Medulla oblongata (tissue), 1 donor: ENCODE measurements at regions not wholly inside any gene's neighbourhood (a gene's known extent, or its start where the extent isn't known, plus 50 kb on each side); places are given as distances from the start of the nearest gene placed in this dataset.

Experiments
- DNase-seq: peaks from one replicate; pipeline ENCODE4 v3.0.0-alpha.2; 2015; ENCODE audit errors: extremely low spot score

DNA sequence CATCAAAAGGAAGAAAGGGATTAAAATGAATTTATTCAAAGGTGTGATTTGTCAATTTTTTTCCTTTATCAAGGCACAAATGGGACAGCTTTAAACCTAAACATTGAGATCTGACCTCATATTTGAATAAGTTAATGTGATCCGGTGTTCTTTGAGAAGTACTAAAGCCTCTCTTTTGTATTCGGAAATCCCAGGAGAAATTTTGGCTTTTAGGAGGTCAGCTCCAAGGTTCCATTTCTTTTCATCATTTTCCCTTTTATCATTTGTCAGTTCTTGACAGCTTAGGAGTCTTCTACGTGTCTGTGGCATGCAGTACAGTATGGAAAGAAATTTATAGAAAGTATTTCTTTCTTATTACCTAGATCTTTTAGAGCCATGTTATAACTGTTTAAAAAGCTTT, 873.4 kb upstream of the CDH8 start:
- no peak for DNase-seq

DNA sequence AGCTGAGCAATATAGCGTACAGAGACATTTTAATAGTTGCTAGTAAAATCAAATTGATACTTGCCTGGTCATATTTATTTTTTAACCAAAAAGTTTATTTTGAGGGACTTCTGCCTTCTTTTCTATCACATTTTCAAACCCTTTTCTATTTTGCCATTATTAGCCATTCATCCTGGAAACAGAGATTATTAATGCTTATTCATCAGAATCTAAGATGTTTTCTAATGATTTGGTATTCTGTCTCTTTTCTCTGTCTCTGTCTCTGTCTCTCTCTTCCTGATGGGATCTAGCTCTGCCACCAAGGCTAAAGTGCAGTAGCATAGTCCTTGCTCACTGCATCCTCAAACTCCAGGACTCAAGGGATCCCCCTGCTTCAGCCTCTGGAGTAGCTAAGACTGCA, 871.3 kb upstream of the CDH8 start:
- no peak for DNase-seq

DNA sequence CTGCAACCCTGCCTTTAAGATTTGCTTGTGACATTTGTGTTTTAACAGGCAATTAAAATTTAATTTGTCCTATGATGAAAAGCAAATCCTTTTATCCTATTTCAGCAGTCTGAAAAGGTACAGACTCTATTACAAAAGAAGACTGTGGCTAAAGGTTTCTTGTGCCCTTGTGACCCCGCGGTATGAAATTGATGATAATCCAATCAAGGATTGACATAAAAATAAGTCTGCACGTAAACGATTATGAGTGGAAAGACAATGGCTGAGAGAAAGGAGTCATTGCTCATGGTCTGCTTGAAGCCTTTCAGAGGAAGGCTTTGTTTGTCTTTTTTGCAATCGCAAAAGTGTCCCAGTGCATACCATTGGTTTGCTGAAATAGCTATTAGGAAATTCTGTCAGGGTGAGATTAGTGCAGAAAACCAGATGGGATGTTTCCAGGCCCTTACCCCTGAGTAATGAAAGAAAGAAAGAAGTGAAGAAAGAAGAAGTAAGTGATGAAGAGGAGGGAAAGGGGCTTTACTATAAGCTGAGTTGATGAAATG, 867.8 kb upstream of the CDH8 start:
- DNase-seq, result no peak

DNA sequence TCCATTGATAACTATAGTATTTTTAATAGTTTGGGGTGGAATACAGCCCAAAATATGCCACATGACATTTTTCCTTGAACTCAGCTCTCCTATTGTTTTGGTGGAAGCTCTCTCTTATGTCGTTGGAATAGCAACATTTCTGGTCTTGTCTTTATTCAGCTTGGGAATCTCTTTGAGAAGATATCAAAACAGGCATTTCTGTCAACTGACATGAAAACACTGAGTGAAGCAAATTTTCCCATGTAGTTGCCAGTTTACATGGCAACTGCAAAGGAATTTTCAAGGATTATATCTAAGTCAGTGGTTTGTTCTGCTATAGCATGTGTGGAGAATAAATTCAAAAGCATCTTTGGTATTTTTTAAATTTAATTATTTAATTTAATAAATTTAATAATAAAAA, 863.5 kb upstream of the CDH8 start:
- DNase-seq, result no peak

DNA sequence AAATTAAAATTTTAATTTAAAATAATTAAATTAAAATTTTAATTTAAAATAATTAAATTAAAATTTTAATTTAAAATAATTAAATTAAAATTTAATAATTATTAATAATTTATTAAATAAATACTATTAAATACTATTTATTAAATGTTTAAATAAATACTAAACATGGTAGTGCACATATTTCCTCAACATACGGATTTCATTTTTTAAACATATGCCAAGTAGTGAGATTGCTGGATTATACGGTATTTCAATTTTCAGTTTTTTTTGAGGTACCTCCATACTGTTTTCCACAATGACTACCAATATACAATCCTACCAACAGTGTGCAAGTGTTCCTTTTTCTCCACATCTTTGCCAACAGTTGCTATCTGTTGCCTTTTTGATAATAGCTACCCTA, 852.9 kb upstream of the CDH8 start:
- no peak for DNase-seq

DNA sequence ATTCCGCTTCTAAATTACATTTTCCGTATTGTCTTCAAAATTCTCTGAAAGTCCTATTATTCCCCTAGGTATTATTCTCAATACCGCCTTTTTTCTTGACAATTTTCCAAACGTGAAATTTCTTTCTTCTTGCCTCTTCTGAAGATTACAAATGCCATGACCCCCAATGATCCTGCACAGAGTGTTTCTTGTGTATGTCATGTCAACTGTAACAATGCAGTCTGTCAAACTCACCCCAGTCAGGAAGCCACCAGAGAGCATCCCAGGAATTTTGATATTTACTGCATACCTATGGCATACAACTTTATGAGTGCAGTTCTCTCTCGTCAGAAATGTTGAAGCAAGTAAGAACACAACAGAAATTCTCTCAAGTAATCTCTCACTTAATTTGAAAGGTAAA, 847.3 kb upstream of the CDH8 start:
- DNase-seq, result no peak

DNA sequence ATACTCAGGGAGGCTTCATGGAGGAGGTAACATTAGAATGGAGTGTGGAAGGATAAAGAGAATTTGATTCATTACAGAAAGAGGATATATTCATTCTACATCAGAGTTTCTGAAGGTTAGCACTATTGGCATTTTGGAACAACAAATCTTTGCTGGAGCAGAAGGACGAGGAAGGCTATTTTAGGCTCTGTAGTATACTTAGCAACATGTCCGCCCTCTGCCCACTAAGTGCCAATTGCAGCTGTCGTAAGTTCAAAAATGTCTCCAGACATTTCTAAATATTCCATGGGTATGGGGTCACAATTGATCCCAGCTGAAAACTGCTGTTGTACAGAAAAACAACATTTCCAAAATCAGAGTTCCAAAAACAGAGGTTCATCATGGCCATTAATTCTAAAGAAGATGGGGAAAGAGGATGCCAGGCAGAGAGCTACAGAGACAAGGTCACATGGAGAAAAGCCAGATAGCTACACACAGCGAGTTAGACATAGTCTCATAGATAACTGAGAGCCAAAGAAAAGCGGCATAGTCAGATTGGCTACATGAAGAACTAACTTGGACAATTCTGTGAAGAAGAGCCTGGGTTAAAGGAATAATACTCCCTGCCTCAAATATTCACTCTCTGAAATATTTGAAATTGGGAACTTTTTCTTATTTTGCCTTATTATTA, 846.4 kb upstream of the CDH8 start:
- no peak for DNase-seq

DNA sequence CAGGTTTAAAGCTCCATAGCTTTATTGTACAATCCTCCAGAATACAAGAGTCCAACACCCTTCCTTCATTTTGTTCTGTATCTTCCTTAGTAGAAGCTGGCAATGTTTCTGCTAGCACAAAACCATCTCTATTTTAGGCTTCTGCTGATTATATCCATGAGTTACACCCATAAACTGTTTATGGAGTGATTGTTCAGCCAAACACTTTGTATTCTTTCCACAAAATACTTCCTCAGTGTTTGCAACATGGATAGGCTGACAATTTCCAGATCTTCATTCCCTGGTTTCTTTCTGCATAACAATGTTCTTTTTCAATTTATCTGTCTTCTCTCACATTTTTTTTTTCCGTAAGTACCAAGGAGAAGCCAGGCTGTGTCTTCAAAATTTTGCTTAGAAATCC, 839.9 kb upstream of the CDH8 start:
- DNase-seq, result no peak

DNA sequence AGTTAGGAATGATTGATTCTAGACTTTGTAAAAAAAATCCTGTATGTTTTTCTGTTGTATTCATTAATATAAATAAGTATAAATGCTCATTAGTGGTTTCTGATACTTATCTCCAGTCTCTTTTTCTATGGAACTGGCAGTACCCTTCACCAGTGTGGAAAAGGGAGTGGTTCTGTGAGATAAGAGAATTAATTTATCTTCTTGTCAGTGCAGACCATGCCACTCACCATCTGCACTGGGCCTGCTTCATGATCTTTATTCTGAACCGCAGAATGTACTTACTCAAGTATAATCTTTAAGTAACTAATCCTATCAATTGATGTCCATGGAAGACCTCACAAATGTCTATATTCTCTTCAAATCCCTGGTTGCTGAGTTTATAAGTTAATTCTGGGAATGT, 836.1 kb upstream of the CDH8 start:
- DNase-seq, result no peak

DNA sequence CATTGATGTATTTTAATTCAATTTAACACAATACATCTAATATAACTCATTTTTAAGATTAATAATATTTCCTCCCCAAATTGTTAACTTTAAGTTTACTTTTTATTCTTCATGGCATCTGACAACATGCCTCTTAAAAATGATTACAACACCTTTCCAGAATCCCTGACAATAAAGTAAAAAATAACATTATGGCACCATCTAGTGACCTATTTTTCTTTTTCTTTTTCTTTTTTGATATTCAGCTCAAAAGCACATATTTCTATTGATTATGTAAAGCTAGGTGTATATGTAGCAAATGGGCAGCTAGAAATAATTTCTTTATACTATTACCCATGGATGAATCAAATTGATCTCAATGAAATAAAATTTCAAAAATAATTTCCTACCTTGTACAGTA, 834.3 kb upstream of the CDH8 start:
- DNase-seq, result peak; percentile 9

DNA sequence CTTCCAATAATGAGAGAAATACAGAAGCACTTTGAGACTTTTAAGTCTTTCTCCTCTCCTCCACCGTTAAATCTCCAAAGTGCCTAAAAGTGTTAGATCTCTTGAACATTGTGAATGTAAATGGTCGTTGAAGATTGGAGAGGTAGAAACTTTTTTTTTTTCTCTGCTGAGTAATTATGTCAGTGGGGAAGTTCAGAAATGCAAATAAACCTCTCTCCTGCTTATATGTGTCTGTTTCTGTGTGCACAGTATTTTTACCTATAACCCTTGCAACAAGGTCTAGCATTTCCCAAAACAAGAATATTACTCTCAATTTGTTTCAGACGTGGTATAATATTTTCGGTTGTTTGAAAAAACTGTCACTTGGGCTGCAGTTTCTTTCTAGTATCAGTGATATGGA, 833.6 kb upstream of the CDH8 start:
- DNase-seq, result no peak

DNA sequence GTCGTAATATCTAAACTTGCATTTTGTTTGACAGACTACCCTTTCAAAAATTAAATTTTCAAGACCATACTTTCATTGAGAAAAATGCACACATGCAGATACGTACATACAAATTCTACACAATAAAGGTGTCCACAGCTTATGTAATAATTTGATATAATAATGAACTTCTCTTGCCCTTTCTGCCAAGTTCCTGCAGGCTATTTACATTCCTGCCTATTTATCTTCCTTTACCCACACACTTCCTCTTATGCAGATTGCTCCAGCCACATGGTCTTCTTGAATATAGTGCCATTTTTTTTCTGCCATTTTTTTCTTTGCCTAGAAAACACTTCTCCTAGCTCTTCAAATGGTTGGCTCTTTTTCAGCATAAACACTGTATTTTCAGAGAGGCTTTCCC, 826.9 kb upstream of the CDH8 start:
- DNase-seq, result no peak

DNA sequence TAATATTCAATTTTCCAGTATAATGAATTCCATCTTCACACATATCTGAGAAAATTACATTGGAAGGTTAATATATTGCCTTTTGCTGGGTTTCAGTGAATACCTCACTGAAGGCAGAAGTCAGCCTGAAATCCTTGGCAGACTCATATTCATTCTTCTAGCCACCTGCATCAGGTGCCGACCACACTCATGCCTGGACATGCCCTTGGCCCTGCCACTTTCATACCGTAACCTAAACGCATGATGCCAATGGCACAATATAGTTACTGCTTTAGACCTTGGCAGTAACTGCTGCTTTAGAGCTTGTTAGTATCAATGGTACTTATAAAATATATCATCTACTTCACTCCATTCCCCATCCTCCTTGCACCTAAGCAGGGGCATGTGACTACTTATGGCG, 817.6 kb upstream of the CDH8 start:
- DNase-seq, result no peak

DNA sequence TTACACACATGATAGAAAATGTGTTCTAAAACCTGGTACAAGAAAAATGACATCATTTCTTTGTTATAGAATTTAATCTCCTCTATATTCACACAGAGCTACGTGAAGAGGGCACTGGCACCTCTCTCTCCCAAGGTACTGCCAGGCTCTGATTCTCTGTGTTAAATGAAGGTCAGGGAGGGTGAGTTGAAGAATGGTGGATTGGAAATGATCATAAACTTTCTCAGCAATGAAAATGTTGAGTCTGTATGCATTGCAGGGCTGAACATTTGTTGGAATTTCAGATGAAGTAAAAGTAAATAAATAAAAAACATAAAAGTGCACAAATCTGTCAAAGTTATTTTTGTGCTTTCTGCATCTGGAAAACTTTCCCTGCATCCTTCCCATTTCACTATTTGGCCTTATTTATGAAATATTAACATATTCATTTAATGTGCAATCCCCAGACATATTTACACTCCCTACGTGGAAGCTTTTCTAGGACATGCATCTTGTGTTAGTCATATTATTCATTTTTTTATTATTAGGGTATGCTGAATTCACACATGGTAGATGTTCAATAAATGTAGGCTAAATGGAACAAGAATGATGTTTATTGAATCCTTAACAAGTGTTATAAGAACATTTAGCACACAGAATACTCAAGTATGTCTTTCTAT, 810.3 kb upstream of the CDH8 start:
- no peak for DNase-seq

DNA sequence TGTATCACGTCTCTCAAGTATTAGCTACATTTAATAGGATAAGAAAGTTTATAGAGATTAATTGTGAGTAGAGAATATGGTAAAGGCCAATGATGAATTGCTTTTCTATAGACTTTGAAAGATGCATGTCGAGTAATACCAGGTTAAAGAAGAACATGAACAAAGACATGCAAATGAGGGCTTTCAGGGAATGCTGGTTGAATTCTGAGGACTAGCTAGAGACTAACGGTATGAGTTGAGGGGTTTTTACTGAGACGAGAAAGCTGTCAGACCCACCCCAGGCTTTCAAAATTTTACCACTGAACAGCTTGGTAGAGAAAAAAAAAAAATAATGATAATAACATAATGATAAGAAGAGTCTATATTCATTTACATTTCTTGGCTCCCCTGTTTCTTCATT, 796.0 kb upstream of the CDH8 start:
- no peak for DNase-seq

DNA sequence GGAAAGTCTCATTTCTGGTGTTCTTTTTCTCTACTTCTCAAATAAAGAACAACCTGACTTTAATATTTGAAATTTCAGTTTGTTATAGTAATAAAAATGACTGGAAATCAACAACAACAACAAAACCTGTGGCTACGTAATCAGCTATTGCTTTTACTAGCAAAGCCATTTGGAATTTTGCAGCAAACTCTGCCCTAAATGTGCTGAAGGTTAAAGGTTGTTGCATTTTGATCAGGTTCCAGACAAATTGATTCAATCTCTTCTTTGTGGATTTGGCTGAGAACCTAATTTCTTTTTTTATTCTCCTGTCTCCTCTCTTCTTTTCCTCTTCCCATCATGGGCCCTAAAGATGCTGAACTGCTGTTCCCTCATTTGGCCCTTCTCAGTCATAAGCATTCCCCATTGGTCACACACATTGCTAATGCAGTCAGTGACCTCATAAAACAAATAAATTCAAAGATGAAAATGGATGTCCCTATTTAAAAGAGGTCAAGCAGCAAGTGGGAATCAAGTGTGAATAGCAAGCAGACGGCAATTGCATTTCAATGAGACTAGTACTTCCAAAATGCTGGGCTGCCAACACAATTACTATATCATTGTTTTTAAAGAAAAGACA, 795.1 kb upstream of the CDH8 start:
- DNase-seq, result peak; percentile 20

DNA sequence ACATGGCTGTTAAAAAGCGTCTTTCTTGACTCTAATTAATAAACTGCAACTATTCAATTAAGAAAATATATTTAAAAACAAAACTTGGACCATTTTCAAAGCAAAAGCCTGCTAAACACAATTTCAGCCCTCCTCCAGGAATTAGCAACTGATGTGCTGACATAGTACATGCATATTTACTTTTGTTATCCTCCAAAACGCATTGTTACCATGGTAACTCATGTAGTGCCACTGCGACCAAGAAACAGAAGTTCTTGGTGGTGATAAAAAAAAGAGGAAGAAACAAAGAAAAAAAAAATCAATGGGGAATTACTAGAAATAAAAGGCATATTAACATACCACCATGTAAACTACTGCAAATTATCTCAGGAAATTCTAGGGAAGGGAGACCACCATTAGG, 793.4 kb upstream of the CDH8 start:
- DNase-seq, result no peak

DNA sequence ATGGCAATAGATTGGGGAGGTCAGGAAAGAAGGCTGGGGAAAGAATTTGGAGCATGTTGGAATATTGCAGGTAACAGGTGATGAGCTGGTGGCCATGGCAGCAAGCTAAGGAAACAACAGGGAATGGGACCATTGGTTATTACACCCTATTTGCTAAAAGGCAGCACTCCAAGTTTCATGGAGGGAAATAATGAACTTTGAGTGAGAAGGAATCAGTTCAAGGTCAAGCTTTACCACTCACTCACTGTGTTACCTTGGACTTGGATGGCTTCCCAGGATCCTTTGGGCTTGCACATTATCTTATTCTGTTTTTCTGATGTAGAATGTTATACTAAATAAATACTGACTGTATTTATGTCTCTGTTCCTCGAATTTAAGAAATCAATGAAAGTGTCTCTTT, 792.8 kb upstream of the CDH8 start:
- no peak for DNase-seq

DNA sequence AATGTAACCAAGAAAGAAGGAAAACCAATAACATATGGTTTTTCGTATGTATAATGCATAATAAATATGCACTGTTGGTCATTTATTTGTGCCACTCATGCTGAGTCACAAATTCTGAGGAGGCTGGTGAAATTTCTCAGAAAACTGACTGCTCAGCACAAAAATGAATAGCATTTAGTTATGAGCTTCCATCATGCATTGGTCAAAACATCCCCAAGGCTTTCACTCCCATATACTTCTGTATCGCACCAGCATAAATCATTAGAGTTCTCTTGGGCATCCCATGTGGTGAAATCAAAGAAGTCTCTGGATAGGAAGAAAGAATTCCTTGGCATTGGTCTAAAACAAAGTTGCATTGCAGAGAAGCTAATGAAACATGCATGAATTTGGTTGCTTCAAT, 785.6 kb upstream of the CDH8 start:
- no peak for DNase-seq

DNA sequence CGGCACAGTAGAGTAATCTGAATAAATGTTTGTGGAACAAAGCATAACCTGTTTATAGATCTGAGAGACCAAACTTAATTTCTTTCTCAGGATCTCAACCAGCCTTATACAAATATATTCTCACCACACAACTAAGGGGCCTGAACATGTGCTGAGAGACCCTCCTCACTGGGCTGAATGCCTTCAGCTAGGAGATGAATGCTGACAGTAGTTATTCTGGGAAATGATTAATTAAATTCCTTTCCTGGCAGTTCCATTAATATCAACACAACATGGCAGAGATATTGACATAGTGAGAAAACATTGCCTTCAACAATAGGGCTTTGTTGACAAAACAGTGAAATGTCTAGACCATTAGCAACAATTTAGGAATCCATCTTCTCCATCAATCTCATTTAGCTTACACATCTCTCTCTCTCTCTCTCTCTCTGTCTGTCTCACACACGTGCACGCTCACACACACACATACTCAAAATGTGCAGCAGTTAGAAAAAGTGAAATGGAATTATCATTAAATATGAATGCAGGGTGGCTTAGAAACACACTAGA, 780.8 kb upstream of the CDH8 start:
- no peak for DNase-seq

DNA sequence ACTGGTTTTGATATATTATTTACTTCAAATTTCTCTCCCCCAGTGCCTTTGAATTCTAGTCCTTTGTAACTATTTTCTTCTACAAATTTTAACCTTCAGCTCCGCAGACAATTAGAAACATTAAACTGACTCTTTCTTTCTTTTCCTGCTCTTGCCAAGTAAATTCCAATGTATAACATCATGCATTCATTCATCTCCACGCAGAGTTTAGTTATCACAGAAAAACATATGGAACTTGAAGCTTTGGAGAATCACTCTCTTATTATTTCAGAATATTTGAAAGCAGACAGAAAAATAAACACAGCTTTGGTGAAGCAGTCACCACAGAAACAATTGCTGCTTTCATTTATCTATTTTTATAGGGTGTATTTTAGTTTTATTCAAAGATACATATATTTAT, 778.7 kb upstream of the CDH8 start:
- no peak for DNase-seq

DNA sequence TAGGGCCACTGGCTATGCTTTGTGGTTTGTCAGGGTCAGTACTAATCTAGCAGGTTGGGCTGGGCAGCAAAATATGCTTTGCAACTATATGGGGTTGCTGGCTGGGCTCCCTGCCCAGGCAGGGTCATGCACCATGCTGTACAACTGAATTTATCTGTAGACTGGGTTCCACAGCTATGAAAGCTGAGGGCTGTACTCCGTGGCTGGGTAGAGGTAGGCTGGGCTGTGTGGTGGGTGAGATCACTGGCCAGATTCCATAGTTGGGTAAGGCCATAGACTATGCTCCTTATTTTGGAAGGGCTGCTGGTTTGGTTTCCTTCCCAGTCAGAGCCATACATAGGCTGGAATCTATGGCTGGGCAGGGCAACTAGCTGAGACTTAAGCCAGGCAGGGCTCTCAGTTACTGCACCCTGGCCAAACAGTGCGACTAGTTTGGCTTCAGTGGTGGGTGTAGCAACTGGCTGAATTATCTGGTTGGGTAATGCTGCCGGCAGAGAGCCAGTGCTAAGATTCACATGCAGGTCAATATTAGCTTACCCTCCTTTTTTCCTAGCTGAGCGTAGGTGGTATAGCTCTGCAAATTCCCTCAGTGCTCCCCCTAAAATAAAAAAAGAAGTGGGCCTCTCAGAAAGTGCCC, 769.1 kb upstream of the CDH8 start:
- no peak for DNase-seq

DNA sequence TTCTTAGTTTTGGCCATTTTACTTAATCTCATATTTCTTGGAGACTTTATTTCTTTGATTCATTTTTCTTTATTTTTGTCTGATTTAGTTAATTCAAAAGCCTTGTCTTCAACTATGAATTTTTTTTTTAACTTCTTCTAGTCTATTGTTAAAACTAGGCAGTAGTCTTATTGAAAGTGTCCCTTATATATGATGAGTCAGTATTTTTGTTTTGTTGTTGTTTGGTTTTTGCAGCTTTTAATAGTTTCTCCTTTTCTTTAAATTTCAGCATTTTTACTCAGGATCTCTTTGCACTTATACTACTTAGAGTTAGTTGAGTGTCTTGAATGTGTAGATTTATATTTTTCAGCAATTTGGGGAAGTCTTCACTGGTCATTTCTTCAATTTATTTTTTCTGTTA, 758.5 kb upstream of the CDH8 start:
- DNase-seq, result no peak
